ENCODE measurements at regions not wholly inside any gene's neighbourhood (a gene's known extent, or its start where the extent isn't known, plus 50 kb on each side); places are given as distances from the start of the nearest gene placed in this dataset.

DNA sequence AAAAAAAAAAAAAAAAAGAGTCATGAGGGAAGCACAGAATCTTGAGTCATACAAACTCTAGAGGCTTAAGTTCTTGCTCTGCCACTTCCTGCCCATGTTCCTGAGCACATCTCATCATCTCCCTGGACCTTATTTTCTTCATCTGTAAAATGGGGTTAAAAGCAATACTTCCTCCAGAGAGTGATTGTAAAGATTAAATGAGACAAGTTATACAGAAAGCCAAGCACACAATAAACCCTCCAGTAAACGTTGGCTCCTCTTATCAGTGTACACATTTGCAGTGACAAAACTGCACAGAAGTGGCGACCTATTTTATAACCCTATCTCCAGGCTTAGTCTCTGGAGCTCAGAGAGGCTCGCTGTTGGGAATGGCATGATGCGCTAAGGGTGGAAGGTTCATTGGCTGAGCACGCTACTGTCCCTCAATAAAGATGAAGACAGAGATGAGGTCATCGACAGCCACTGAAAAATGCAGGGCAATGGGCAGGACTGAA is 82.1 kb downstream of the RRAGC start:
- no peak for DNase-seq
- no peak for ATAC-seq
- TF ChIP-seq, protein P1, sequence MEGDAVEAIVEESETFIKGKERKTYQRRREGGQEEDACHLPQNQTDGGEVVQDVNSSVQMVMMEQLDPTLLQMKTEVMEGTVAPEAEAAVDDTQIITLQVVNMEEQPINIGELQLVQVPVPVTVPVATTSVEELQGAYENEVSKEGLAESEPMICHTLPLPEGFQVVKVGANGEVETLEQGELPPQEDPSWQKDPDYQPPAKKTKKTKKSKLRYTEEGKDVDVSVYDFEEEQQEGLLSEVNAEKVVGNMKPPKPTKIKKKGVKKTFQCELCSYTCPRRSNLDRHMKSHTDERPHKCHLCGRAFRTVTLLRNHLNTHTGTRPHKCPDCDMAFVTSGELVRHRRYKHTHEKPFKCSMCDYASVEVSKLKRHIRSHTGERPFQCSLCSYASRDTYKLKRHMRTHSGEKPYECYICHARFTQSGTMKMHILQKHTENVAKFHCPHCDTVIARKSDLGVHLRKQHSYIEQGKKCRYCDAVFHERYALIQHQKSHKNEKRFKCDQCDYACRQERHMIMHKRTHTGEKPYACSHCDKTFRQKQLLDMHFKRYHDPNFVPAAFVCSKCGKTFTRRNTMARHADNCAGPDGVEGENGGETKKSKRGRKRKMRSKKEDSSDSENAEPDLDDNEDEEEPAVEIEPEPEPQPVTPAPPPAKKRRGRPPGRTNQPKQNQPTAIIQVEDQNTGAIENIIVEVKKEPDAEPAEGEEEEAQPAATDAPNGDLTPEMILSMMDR (IDR thresholded peaks at IDR 0.05): no peak
- intact Hi-C loops (cut with DNase I, micrococcal nuclease): no loop called here
- Histone ChIP-seq H3K4me3 (no peak overlapping the region), H3K36me3 (ENCODE audit: low read depth) (no peaks in the 10 kb centered on the region), H3K4me1 (ENCODE audit: low read depth) (no peaks in the 10 kb centered on the region), H3K9me3 (no peaks in the 10 kb centered on the region)

DNA sequence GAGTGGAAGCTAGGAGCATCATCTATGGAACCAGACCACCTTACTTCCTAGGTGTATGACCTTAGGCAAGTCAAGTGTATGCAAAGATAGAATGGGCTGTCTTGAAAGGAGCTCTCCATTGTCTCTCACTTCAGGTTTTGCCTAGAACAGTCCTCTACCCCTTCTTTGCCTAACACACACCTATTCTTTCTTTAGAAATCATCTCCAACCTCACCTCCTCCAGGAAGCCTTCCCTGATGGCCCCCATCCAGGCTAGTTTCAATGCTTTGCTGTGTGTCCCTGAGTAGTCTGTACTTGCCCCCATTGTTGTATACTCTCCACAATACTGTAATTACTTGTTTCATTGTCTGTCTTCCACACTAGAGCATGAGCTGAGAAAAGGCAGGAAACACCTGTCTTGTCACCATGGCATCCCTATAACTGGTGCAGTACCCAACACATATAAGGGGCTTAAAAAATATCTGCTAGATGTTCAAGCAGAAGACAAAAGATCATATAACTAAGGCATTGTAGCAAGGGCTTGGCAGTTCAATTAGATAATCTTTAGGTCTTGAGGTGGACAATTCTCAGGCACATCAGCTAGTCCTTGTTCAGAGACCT is 83.0 kb downstream of the RRAGC start:
- H3K4me3 ChIP-seq: no peak overlapping the region
- no peaks in the 10 kb centered on the region for H3K4me1 ChIP-seq (ENCODE audit: low read depth)
- TF ChIP-seq, protein P1 (IDR thresholded peaks at IDR 0.05): no peak
- no peak for ATAC-seq
- H3K9me3 ChIP-seq: no peaks in the 10 kb centered on the region
- intact Hi-C loops (cut with DNase I, micrococcal nuclease): no loop called here
- DNase-seq: no peak
- H3K36me3 ChIP-seq (ENCODE audit: low read depth): no peaks in the 10 kb centered on the region

DNA sequence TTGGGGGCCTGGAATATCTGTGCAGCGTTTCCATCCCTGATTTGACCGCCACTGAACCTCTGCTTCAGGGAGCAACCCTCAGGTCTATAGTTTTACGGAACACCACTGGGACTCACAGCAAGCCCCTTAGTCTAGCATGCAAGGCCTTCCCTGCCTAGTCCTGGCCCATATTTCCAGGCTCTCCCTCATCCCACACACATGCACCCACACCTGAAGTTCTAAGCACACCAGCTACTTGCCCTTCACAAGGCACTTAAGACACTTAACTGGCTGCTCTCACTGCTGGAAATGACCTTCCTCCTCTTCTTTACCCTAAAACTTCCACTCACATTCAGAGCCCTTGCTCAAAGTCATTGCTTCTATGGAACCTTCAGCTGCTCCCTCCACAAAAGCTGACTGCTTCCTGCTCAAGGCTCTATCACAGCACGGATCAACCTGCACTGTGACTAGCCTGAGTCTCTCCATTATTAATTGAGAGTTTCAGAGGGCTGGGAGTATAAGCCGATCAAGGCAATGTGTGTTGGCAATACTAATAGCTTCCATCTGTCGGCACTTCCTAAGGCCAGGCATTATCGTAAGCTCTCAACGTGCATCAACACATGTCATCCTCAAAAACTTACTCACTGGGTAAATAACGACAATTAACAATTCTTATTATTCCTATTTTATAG is 84.3 kb downstream of the RRAGC start:
- H3K4me1 ChIP-seq (ENCODE audit: low read depth): no peaks in the 10 kb centered on the region
- DNase-seq (no peak), ATAC-seq (no peak)
- intact Hi-C loops (cut with DNase I, micrococcal nuclease): no loop called here
- H3K36me3 ChIP-seq (ENCODE audit: low read depth): no peaks in the 10 kb centered on the region
- H3K4me3 ChIP-seq: no peak overlapping the region
- TF ChIP-seq, protein P1 (IDR thresholded peaks at IDR 0.05): no peak
- H3K9me3 ChIP-seq: no peaks in the 10 kb centered on the region

DNA sequence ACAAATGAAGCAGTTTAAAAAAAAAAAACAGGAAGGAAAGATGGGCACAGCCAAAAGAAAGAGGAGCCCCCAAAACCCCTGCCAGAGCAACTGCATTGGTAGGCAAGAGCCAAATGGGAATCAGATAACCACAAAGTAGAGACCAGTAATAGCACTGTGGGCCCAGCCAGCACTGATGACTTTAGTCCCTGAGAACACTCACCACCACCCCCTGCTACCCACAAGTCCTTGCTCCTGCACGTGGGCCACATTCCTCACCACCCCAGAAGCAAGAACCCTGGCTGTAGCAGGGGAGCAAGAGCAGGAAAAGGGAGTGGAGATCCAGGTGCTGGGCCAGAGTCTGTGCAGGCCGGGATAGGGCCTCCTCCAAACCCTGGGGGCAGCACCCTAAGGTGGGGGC is 86.1 kb downstream of the RRAGC start:
- intact Hi-C loops (cut with DNase I, micrococcal nuclease): no loop called here
- no peaks in the 10 kb centered on the region for H3K4me1 ChIP-seq (ENCODE audit: low read depth)
- TF ChIP-seq, protein P1 (IDR thresholded peaks at IDR 0.05): no peak
- H3K4me3 ChIP-seq: no peak overlapping the region
- ATAC-seq (no peak), DNase-seq (no peak)
- no peaks in the 10 kb centered on the region for H3K36me3 ChIP-seq (ENCODE audit: low read depth)
- H3K9me3 ChIP-seq: no peaks in the 10 kb centered on the region

DNA sequence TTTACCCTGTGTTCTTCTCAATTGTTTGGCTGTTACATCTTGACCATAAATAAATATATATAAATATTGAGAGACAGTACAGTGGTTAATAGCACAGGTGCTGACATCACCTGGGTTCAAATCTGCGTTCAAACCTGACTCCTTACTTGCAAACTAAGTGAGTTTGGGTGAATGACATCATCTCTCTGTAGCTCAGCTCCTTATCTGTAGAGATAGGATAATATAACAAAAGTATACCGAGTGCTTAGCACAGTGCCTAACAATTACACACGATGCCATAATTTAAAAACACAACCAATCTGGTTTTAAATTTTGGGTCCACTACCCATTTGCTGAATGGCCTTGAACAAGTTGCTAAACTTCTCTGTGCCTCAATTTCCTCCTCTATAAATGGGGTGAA is 86.6 kb downstream of the RRAGC start:
- TF ChIP-seq, protein P1 (IDR thresholded peaks at IDR 0.05): no peak
- ATAC-seq (no peak), DNase-seq (no peak)
- H3K4me3 ChIP-seq: no peak overlapping the region
- no peaks in the 10 kb centered on the region for H3K36me3 ChIP-seq (ENCODE audit: low read depth)
- no peaks in the 10 kb centered on the region for H3K4me1 ChIP-seq (ENCODE audit: low read depth)
- intact Hi-C loops (cut with DNase I, micrococcal nuclease): no loop called here
- H3K9me3 ChIP-seq: no peaks in the 10 kb centered on the region

Data from mucosa of descending colon (tissue), 3 donors.